GM12878 (cell line): ENCODE measurements at regions not wholly inside any gene's neighbourhood (a gene's known extent, or its start where the extent isn't known, plus 50 kb on each side); places are given as distances from the start of the nearest gene placed in this dataset.

Experiments
- ATAC-seq: fragments of 200-7000 bp; cut with Tn5 transposase; 3 replicates; pipeline ENCODE4 v1.9.1; 2020; ENCODE audit warnings: mild to moderate bottlenecking, moderate library complexity
- BruUV-seq: library from RNA; stranded (reverse); fragments of 400-500 nt; replicated peaks from 2 replicates; lab custom pipeline; 2021; lab: Mats Ljungman, UMichigan
- CTCF ChIA-PET: fragments of 300-600 bp; sonication (Branson Sonifier 250); formaldehyde crosslinking; extraction: SDS; loops from one replicate; lab custom pipeline; 2021; ENCODE audit warnings: inconsistent platforms; lab: Yijun Ruan, JAX
- POLR2A ChIA-PET: fragments of 350-600 bp; formaldehyde crosslinking; extraction: SDS; loops from one replicate; lab custom pipeline; 2021; ENCODE audit warnings: inconsistent platforms; lab: Charles Lee
- RAD21 ChIA-PET: fragments of 300-600 bp; sonication (Branson Sonifier 250); formaldehyde crosslinking; loops from one replicate; lab custom pipeline; 2023; ENCODE audit warnings: antibody characterized with exemption; ENCODE audit not compliant: unreplicated experiment; lab: Charles Lee
- SMC1A ChIA-PET: fragments of 300-600 bp; sonication (Branson Sonifier 250); formaldehyde crosslinking; loops from one replicate; lab custom pipeline; 2023; ENCODE audit not compliant: unreplicated experiment, uncharacterized antibody; lab: Charles Lee
- DNase-seq: peaks from one replicate; pipeline ENCODE4 v3.0.0-alpha.2; 2011; ENCODE audit warnings: low read depth, low spot score
- FAIRE-seq: peaks from 3 replicates; lab custom pipeline; 2011; peaks lifted over from hg19 to GRCh38; lab: Jason Lieb, UNC
- H2AFZ ChIP-seq: 2 replicates; pipeline ENCODE4 v1.6.0; 2011; ENCODE audit warnings: low read depth, low read length, control low read depth; ENCODE audit not compliant: control insufficient read depth
- H3K27ac ChIP-seq: 2 replicates; pipeline ENCODE4 v1.5.1; 2011; ENCODE audit warnings: control low read depth; ENCODE audit not compliant: control insufficient read depth, insufficient read depth
- H3K27me3 ChIP-seq, 2 experiments: replicated peaks in 1 of 2; 2 replicates each; pipeline versions ENCODE4 v1.6.0 to v1.6.1; 2011; ENCODE audit warnings: low read length in 1 of 2; ENCODE audit not compliant: control insufficient read depth in 2 of 2, insufficient read depth in 2 of 2
- H3K36me3 ChIP-seq, 2 experiments: 2 replicates each; pipeline ENCODE4 v1.5.1; 2011; ENCODE audit warnings: low read length in 1 of 2; ENCODE audit not compliant: control insufficient read depth in 2 of 2, insufficient read depth in 2 of 2
- H3K4me1 ChIP-seq: 2 replicates; pipeline ENCODE4 v1.6.1; 2011; ENCODE audit warnings: mild to moderate bottlenecking, low read length, moderate library complexity, mixed read lengths; ENCODE audit not compliant: control insufficient read depth, insufficient read depth
- H3K4me2 ChIP-seq: 2 replicates; pipeline ENCODE4 v1.6.0; 2011; ENCODE audit warnings: control low read depth; ENCODE audit not compliant: control insufficient read depth, insufficient read depth
- H3K4me3 ChIP-seq: fragments of 200-600 bp; sonication (generic); 2 replicates; pipeline ENCODE4 v1.5.1; 2016
- H3K79me2 ChIP-seq: 2 replicates; pipeline ENCODE4 v1.6.0; 2011; ENCODE audit warnings: low read length; ENCODE audit not compliant: control insufficient read depth, insufficient read depth
- H3K9ac ChIP-seq: 2 replicates; pipeline ENCODE4 v1.8.0; 2011; ENCODE audit warnings: low read length, control low read depth, mixed read lengths; ENCODE audit not compliant: control insufficient read depth, insufficient read depth
- H3K9me3 ChIP-seq: replicated peaks from 3 replicates; pipeline ENCODE4 v1.5.1; 2011; ENCODE audit warnings: mild to moderate bottlenecking, low read length; ENCODE audit not compliant: control insufficient read depth, insufficient read depth
- H4K20me1 ChIP-seq: 2 replicates; pipeline ENCODE4 v1.6.0; 2011; ENCODE audit not compliant: control insufficient read depth, insufficient read depth
- BRCA1 ChIP-seq: IDR thresholded peaks from 2 replicates; pipeline ENCODE4 v1.6.1; 2011; ENCODE audit warnings: low read depth, low read length, improper control_type of control experiment
- RAD21 ChIP-seq: IDR thresholded peaks from 2 replicates; pipeline ENCODE4 v1.6.1; 2011; ENCODE audit warnings: mild to moderate bottlenecking, low read depth, low read length, moderate library complexity; ENCODE audit not compliant: insufficient read depth
- ZSCAN29 ChIP-seq: fragments of 450-650 bp; IDR thresholded peaks from 2 replicates; pipeline ENCODE4 v1.6.1; 2017; ENCODE audit warnings: mild to moderate bottlenecking, moderate library complexity
- WGBS: methylation state at CpG from one replicate; pipeline ENCODE4 v1.1.6; 2016; ENCODE audit warnings: low lambda C conversion rate; ENCODE audit not compliant: insufficient replicate concordance, insufficient coverage; ENCODE audit errors: missing lambda C conversion rate; 5-methylcytosine and 5-hydroxymethylcytosine counted together
- in situ Hi-C: fragments of 300-500 bp; cut with MboI; formaldehyde crosslinking; loops from 9 replicates; pipeline ENCODE4 v1.14.3; 2018; ENCODE audit warnings: mixed read lengths
- intact Hi-C: fragments of 100-400 bp; cut with micrococcal nuclease; formaldehyde crosslinking; loops from one replicate; pipeline ENCODE4 v1.14.2; 2022; ENCODE audit not compliant: unreplicated experiment
- TF ChIP-seq, protein P1 (sequence below): fragments of 150-350 bp; IDR thresholded peaks from 2 replicates; pipeline ENCODE4 v1.6.1; 2016; ENCODE audit warnings: low read depth, low read length
- TF ChIP-seq, protein P2 (sequence below): IDR thresholded peaks from 2 replicates; pipeline ENCODE4 v1.6.1; 2012; ENCODE audit warnings: mild to moderate bottlenecking, low read depth, low read length
- TF ChIP-seq, protein P3 (sequence below): IDR thresholded peaks from 2 replicates; pipeline ENCODE4 v1.6.1; 2012; ENCODE audit warnings: low read depth, low read length, improper control_type of control experiment

DNA sequence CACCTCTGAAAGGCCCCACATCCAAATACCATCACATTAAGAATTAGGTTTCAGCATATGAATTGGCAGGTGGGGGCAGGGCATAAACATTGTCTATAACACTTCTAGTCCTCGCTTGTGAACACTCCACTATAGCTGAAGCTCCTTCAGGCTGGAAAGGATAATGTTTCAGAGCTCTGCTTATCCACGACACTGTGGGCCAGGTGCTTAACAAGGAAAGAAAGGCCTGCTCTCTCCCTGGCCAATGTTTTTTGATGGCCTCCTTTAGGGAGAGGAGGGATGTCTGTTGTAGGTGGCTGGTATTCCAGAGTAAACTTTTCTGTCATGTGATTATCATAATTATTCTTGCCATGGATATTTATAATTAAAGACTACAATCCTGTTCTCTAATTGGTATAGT, 86.4 kb downstream of the CCNA1 start:
- H3K4me3 ChIP-seq = no peak overlapping the region
- H3K9me3 ChIP-seq = no peaks in the 10 kb centered on the region
- TF ChIP-seq, protein P1, sequence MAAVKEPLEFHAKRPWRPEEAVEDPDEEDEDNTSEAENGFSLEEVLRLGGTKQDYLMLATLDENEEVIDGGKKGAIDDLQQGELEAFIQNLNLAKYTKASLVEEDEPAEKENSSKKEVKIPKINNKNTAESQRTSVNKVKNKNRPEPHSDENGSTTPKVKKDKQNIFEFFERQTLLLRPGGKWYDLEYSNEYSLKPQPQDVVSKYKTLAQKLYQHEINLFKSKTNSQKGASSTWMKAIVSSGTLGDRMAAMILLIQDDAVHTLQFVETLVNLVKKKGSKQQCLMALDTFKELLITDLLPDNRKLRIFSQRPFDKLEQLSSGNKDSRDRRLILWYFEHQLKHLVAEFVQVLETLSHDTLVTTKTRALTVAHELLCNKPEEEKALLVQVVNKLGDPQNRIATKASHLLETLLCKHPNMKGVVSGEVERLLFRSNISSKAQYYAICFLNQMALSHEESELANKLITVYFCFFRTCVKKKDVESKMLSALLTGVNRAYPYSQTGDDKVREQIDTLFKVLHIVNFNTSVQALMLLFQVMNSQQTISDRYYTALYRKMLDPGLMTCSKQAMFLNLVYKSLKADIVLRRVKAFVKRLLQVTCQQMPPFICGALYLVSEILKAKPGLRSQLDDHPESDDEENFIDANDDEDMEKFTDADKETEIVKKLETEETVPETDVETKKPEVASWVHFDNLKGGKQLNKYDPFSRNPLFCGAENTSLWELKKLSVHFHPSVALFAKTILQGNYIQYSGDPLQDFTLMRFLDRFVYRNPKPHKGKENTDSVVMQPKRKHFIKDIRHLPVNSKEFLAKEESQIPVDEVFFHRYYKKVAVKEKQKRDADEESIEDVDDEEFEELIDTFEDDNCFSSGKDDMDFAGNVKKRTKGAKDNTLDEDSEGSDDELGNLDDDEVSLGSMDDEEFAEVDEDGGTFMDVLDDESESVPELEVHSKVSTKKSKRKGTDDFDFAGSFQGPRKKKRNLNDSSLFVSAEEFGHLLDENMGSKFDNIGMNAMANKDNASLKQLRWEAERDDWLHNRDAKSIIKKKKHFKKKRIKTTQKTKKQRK = no peak
- TF ChIP-seq, protein P2, sequence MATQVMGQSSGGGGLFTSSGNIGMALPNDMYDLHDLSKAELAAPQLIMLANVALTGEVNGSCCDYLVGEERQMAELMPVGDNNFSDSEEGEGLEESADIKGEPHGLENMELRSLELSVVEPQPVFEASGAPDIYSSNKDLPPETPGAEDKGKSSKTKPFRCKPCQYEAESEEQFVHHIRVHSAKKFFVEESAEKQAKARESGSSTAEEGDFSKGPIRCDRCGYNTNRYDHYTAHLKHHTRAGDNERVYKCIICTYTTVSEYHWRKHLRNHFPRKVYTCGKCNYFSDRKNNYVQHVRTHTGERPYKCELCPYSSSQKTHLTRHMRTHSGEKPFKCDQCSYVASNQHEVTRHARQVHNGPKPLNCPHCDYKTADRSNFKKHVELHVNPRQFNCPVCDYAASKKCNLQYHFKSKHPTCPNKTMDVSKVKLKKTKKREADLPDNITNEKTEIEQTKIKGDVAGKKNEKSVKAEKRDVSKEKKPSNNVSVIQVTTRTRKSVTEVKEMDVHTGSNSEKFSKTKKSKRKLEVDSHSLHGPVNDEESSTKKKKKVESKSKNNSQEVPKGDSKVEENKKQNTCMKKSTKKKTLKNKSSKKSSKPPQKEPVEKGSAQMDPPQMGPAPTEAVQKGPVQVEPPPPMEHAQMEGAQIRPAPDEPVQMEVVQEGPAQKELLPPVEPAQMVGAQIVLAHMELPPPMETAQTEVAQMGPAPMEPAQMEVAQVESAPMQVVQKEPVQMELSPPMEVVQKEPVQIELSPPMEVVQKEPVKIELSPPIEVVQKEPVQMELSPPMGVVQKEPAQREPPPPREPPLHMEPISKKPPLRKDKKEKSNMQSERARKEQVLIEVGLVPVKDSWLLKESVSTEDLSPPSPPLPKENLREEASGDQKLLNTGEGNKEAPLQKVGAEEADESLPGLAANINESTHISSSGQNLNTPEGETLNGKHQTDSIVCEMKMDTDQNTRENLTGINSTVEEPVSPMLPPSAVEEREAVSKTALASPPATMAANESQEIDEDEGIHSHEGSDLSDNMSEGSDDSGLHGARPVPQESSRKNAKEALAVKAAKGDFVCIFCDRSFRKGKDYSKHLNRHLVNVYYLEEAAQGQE = no peak
- TF ChIP-seq, protein P3, sequence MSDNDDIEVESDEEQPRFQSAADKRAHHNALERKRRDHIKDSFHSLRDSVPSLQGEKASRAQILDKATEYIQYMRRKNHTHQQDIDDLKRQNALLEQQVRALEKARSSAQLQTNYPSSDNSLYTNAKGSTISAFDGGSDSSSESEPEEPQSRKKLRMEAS = no peak
- TF ChIP-seq BRCA1 (no peak), RAD21 (no peak), ZSCAN29 (no peak)
- DNase-seq (no peak), FAIRE-seq (no peak), ATAC-seq (no peak)
- in situ Hi-C loops = no loop called here
- no peak overlapping the region for H3K9ac ChIP-seq
- no peak overlapping the region for H3K4me2 ChIP-seq
- H4K20me1 ChIP-seq = no peaks in the 10 kb centered on the region
- ChIA-PET RAD21 (no interaction called here), CTCF (no interaction called here), POLR2A (no interaction called here), SMC1A (no interaction called here)
- no peaks in the 10 kb centered on the region for H3K4me1 ChIP-seq
- H2AFZ ChIP-seq = no peak overlapping the region
- WGBS = 0% methylated on average over 2 of the region's 2 CpGs
- no peaks in the 10 kb centered on the region for H3K79me2 ChIP-seq
- no peak overlapping the region for H3K27ac ChIP-seq
- BruUV-seq = no TSS peak
- H3K36me3 ChIP-seq = no peaks in the 10 kb centered on the region
- H3K27me3 ChIP-seq = no peaks in the 10 kb centered on the region
- intact Hi-C loops = no loop called here
